ENCODE measurements at regions not wholly inside any gene's neighbourhood (a gene's known extent, or its start where the extent isn't known, plus 50 kb on each side); places are given as distances from the start of the nearest gene placed in this dataset.

DNA sequence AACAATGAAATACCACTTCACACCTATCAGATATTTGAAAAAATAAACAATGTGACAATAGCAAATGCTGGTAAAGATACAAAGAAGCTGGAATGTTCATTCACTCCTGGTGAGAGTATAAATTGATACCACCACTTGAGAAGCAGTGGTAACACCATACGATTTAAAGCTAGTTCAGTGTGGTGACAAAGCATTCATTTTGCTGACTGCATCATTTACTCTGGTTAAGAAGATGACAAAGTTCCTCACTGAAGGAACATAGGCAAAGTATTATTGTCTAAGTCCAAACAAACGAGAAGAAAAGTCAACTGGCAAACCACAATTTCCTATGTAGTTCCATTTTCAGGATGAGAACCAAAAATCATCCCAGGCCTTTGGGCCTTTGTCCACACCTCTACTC lies 102.5 kb downstream of the GEMIN8 start:
- Mint-ChIP-seq H3K36me3 (no peaks in the 10 kb centered on the region), H3K4me3 (no peak overlapping the region), H3K4me1 (no peaks in the 10 kb centered on the region), H3K9me3 (peaks cover 0 to 3% (median 0%) of the 10 kb centered on the region in 7 donors), H3K27ac (no peak overlapping the region), H3K27me3 (ENCODE audit: low read depth in 3 of 3) (peaks cover 0 to 9% (median 0%) of the 10 kb centered on the region in 3 donors)
- Histone ChIP-seq H3K9ac (ENCODE audit: insufficient read depth, low read length, poor library complexity, severe bottlenecking) (no peak overlapping the region), H3K9me3 (replicated peaks in 1 of 2; ENCODE audit: control insufficient read depth in 1 of 2, insufficient read depth in 1 of 2, low read length in 2 of 2) (no peaks in the 10 kb centered on the region), H3K79me2 (ENCODE audit: insufficient read depth, low read length) (no peaks in the 10 kb centered on the region), H3K36me3 (replicated peaks in 1 of 2; ENCODE audit: control insufficient read depth in 1 of 2, insufficient read depth in 2 of 2, low read length in 2 of 2) (no peaks in the 10 kb centered on the region), H3K4me2 (replicated peaks; ENCODE audit: extremely low read depth, low read length, poor library complexity, severe bottlenecking) (no peak overlapping the region), H2AFZ (ENCODE audit: insufficient read depth, low read depth, low read length, poor library complexity, severe bottlenecking) (no peak overlapping the region), H3K27ac (ENCODE audit: low read depth in 1 of 2, low read length in 2 of 2) (no peak overlapping the region), H3K27me3 (ENCODE audit: control insufficient read depth in 2 of 2, insufficient read depth in 2 of 2, low read length in 2 of 2) (peaks cover 0 to 3% of the 10 kb centered on the region in 2 donors), H3K4me3 (replicated peaks in 1 of 3; ENCODE audit: low read depth in 2 of 3, low read length in 3 of 3) (no peak overlapping the region), H4K20me1 (ENCODE audit: insufficient read depth, low read length) (no peaks in the 10 kb centered on the region), H3K4me1 (ENCODE audit: control insufficient read depth in 1 of 2, insufficient read depth in 2 of 2, low read length in 2 of 2) (no peaks in the 10 kb centered on the region)
- TF ChIP-seq, protein P1, sequence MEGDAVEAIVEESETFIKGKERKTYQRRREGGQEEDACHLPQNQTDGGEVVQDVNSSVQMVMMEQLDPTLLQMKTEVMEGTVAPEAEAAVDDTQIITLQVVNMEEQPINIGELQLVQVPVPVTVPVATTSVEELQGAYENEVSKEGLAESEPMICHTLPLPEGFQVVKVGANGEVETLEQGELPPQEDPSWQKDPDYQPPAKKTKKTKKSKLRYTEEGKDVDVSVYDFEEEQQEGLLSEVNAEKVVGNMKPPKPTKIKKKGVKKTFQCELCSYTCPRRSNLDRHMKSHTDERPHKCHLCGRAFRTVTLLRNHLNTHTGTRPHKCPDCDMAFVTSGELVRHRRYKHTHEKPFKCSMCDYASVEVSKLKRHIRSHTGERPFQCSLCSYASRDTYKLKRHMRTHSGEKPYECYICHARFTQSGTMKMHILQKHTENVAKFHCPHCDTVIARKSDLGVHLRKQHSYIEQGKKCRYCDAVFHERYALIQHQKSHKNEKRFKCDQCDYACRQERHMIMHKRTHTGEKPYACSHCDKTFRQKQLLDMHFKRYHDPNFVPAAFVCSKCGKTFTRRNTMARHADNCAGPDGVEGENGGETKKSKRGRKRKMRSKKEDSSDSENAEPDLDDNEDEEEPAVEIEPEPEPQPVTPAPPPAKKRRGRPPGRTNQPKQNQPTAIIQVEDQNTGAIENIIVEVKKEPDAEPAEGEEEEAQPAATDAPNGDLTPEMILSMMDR (IDR thresholded peaks at IDR 0.05), result no peak
- no CpG with 5 or more reads among the region's 2 CpGs for WGBS (ENCODE audit: insufficient coverage)
- intact Hi-C loops (cut with micrococcal nuclease), result no loop called here
- DNase-seq, result no peak

DNA sequence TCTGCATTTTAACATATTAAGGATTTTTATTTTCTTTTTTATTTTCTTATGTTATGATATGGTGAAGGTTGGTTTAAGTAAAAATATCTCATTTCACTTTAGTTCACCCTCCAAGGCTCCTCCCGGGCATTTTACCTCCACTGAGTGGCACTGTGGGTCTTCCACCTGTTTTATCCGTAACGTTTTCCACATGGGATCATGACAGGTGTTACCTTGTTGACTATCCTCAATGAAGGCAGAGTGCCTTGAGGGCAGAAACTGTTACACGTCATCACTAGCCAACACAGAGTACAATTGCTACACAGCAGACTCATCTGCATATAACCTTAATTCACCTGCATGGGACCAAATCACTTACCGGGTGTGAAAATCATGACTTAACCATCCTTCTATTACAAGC lies 105.8 kb downstream of the GEMIN8 start:
- intact Hi-C loops (cut with micrococcal nuclease), result no loop called here

More for the DNA sequence above, 105.8 kb downstream of the GEMIN8 start:
- no peak overlapping the region for H3K4me3 ChIP-seq (replicated peaks in 1 of 3; ENCODE audit: low read depth in 2 of 3, low read length in 3 of 3)
- no peak overlapping the region for H3K27ac Mint-ChIP-seq
- no peaks in the 10 kb centered on the region for H4K20me1 ChIP-seq (ENCODE audit: insufficient read depth, low read length)
- no peak overlapping the region for H3K4me2 ChIP-seq (replicated peaks; ENCODE audit: extremely low read depth, low read length, poor library complexity, severe bottlenecking)
- H3K27me3 ChIP-seq (ENCODE audit: control insufficient read depth in 2 of 2, insufficient read depth in 2 of 2, low read length in 2 of 2), result peaks cover 0 to 3% of the 10 kb centered on the region in 2 donors
- peaks cover 0 to 4% (median 0%) of the 10 kb centered on the region in 7 donors for H3K9me3 Mint-ChIP-seq
- H3K27ac ChIP-seq (ENCODE audit: low read depth in 1 of 2, low read length in 2 of 2), result no peak overlapping the region
- no peaks in the 10 kb centered on the region for H3K4me1 ChIP-seq (ENCODE audit: control insufficient read depth in 1 of 2, insufficient read depth in 2 of 2, low read length in 2 of 2)
- TF ChIP-seq, protein P1 (IDR thresholded peaks at IDR 0.05), result no peak
- no peaks in the 10 kb centered on the region for H3K9me3 ChIP-seq (replicated peaks in 1 of 2; ENCODE audit: control insufficient read depth in 1 of 2, insufficient read depth in 1 of 2, low read length in 2 of 2)
- no peak for DNase-seq
- H3K27me3 Mint-ChIP-seq (ENCODE audit: low read depth in 3 of 3), result peaks cover 0 to 8% (median 0%) of the 10 kb centered on the region in 3 donors
- H3K4me3 Mint-ChIP-seq, result no peak overlapping the region
- no peaks in the 10 kb centered on the region for H3K79me2 ChIP-seq (ENCODE audit: insufficient read depth, low read length)
- H3K36me3 Mint-ChIP-seq, result no peaks in the 10 kb centered on the region
- no peaks in the 10 kb centered on the region for H3K36me3 ChIP-seq (replicated peaks in 1 of 2; ENCODE audit: control insufficient read depth in 1 of 2, insufficient read depth in 2 of 2, low read length in 2 of 2)
- H3K4me1 Mint-ChIP-seq, result no peaks in the 10 kb centered on the region
- H3K9ac ChIP-seq (ENCODE audit: insufficient read depth, low read length, poor library complexity, severe bottlenecking), result no peak overlapping the region
- no CpG with 5 or more reads among the region's 5 CpGs for WGBS (ENCODE audit: insufficient coverage)
- H2AFZ ChIP-seq (ENCODE audit: insufficient read depth, low read depth, low read length, poor library complexity, severe bottlenecking), result no peak overlapping the region

Measured in CD14-positive monocyte (primary cell).